Osteocyte (in vitro differentiated cells): ENCODE measurements at regions not wholly inside any gene's neighbourhood (a gene's known extent, or its start where the extent isn't known, plus 50 kb on each side); places are given as distances from the start of the nearest gene placed in this dataset.
"Not testable (repeated sequence)": the region's sequence is repeated elsewhere in the genome, so short reads cannot be mapped to it uniquely, and the experiment has no call there.

Source experiments
- DNase-seq: peaks from one replicate; pipeline ENCODE4 v3.0.0; 2021; ENCODE audit warnings: mixed read lengths; ENCODE audit not compliant: unreplicated experiment; ENCODE audit errors: extremely low spot score
- H3K27ac Mint-ChIP-seq: one replicate; pipeline ENCODE4 v1.8.0; 2021; ENCODE audit warnings: mild to moderate bottlenecking, mixed read lengths; ENCODE audit not compliant: unreplicated experiment
- H3K27me3 Mint-ChIP-seq: one replicate; pipeline ENCODE4 v1.8.0; 2021; ENCODE audit warnings: mixed read lengths; ENCODE audit not compliant: unreplicated experiment
- H3K36me3 Mint-ChIP-seq: one replicate; pipeline ENCODE4 v1.8.0; 2021; ENCODE audit warnings: mixed read lengths; ENCODE audit not compliant: unreplicated experiment
- H3K4me1 Mint-ChIP-seq: one replicate; pipeline ENCODE4 v1.8.0; 2021; ENCODE audit warnings: mixed read lengths; ENCODE audit not compliant: unreplicated experiment
- H3K4me3 Mint-ChIP-seq: one replicate; pipeline ENCODE4 v1.8.0; 2021; ENCODE audit warnings: mild to moderate bottlenecking, moderate library complexity, mixed read lengths; ENCODE audit not compliant: unreplicated experiment
- H3K9me3 Mint-ChIP-seq: one replicate; pipeline ENCODE4 v1.8.0; 2021; ENCODE audit warnings: mixed read lengths; ENCODE audit not compliant: unreplicated experiment
- TF ChIP-seq, protein P1 (sequence below): fragments of 200-600 bp; sonication (generic); IDR thresholded peaks from 2 replicates; pipeline ENCODE4 v1.5.0; 2021; ENCODE audit warnings: antibody characterized with exemption, mild to moderate bottlenecking, moderate library complexity

DNA sequence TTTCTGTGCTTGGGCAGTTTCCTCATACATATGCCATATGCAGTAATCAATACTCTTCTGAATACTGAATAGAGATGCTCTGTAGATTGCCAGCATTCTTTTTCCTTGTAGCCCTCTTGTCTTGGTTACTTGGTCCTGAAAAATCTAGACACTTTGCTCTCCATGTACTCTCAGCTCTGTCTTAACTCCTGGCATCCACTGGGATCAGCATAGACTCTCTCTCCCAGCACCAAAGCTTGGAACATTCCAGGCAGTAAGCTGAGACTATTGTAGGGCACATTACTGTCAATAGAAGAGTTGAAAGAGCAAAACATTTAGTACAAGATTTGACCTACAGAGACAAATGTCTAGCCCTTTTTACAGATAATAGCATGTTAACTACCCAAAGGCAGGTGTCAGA, 1100.3 kb downstream of the TBL1XR1 start:
- Mint-ChIP-seq H3K27me3 (no peaks in the 10 kb centered on the region), H3K27ac (no peak overlapping the region)

DNA sequence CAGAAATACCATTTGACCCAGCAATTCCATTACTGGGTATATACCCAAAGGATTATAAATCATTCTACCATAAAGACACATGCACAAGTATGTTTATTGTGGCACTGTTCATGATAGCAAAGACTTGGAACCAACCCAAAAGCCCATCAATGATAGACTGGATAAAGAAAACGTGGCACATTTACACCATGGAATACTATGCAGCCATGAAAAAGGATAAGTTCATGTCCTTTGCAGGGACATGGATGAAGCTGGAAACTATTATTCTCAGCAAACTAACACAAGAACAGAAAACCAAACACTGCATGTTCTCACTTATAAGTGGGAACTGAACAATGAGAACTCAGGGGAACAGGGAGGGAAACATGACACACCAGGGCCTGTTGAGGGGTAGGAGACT, 1103.4 kb downstream of the TBL1XR1 start:
- not testable (repeated sequence) for H3K4me3 Mint-ChIP-seq, H3K27ac Mint-ChIP-seq, DNase-seq, H3K9me3 Mint-ChIP-seq, H3K27me3 Mint-ChIP-seq, H3K4me1 Mint-ChIP-seq, H3K36me3 Mint-ChIP-seq

More for the DNA sequence above, 1100.3 kb downstream of the TBL1XR1 start:
- no peak overlapping the region for H3K4me3 Mint-ChIP-seq
- peaks cover 11% of the 10 kb centered on the region for H3K9me3 Mint-ChIP-seq
- no peaks in the 10 kb centered on the region for H3K4me1 Mint-ChIP-seq
- TF ChIP-seq, protein P1, sequence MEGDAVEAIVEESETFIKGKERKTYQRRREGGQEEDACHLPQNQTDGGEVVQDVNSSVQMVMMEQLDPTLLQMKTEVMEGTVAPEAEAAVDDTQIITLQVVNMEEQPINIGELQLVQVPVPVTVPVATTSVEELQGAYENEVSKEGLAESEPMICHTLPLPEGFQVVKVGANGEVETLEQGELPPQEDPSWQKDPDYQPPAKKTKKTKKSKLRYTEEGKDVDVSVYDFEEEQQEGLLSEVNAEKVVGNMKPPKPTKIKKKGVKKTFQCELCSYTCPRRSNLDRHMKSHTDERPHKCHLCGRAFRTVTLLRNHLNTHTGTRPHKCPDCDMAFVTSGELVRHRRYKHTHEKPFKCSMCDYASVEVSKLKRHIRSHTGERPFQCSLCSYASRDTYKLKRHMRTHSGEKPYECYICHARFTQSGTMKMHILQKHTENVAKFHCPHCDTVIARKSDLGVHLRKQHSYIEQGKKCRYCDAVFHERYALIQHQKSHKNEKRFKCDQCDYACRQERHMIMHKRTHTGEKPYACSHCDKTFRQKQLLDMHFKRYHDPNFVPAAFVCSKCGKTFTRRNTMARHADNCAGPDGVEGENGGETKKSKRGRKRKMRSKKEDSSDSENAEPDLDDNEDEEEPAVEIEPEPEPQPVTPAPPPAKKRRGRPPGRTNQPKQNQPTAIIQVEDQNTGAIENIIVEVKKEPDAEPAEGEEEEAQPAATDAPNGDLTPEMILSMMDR = no peak
- H3K36me3 Mint-ChIP-seq = peaks cover 3% of the 10 kb centered on the region
- no peak for DNase-seq

DNA sequence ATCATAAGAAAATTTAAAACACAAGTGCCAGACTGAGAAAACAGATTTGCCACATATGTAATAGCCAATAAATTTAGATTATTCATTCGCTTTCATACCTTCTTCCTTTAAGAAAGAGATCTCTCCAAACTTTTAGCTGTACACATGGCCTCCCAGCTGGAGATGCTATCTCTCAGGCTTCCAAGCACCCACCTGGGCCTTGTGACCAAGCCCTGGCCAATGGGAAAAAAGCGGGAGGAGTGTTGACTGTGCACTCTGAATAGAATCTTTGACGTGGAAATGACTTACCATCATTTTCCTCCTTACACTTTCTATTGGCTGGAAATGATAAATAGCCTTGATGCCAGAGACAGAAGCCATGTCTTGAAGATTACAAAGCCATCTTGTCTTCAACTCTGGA, 1106.6 kb downstream of the TBL1XR1 start:
- TF ChIP-seq, protein P1 = no peak
- Mint-ChIP-seq H3K36me3 (peaks cover 9% of the 10 kb centered on the region), H3K27ac (no peak overlapping the region), H3K27me3 (no peaks in the 10 kb centered on the region), H3K4me1 (peaks cover 2% of the 10 kb centered on the region), H3K9me3 (peaks cover 24% of the 10 kb centered on the region), H3K4me3 (no peak overlapping the region)
- DNase-seq = no peak

DNA sequence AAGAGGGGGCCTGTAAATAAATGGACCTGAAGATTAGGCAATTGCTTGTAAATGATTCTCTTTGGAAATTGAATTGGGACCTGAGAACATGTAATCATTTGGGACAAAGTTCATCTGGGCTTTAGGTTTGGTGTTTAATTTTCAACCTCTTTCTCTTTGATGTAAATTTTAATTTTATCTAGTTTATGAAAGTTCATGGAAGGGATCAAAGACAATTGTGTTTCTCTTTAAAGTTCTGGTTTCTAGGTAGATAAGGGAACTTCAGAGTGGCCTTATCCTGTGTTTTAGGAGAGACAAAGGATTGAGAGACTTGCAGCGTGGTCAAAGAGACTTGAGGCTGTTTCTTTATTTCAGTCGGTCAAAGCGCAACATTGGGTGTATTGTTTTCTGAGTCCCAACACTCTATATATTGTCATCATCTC, 1108.3 kb downstream of the TBL1XR1 start:
- TF ChIP-seq, protein P1 = no peak
- Mint-ChIP-seq H3K9me3 (peaks cover 23% of the 10 kb centered on the region), H3K27me3 (no peaks in the 10 kb centered on the region), H3K27ac (no peak overlapping the region), H3K4me1 (peaks cover 10% of the 10 kb centered on the region), H3K36me3 (peaks cover 9% of the 10 kb centered on the region), H3K4me3 (no peak overlapping the region)
- no peak for DNase-seq

DNA sequence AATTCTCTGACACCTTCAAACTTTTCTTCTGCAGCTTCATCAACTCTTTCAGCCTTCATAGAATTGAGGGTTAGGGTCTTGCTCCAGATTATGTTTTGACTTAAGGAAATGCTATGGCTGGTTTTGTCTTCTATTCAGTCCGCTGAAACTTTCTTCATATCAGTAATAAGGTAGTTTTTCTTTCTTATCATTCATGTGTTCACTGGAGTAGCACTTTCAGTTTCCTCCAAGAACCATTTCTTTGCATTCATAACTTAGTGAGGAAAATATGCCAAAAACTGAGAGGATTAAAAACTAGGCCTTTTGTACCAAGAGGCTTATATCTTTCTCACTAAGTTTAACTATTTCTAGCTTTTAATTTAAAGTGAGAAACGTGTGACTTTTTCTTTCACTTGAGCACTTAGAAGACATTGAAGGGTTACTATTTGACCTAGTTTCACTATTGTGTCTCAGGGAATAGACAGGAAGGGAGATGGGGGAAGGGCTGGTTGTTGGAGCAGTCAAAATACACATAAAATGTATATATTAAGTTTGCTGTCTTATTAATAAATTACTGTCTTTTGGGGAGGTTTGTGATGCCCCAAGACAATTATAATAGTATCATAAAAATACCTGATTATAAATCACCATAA, 1110.1 kb downstream of the TBL1XR1 start:
- Mint-ChIP-seq H3K27me3 (no peaks in the 10 kb centered on the region), H3K4me3 (no peak overlapping the region), H3K36me3 (peaks cover 6% of the 10 kb centered on the region), H3K4me1 (peaks cover 20% of the 10 kb centered on the region), H3K9me3 (peaks cover 15% of the 10 kb centered on the region), H3K27ac (no peak overlapping the region)
- no peak for DNase-seq
- TF ChIP-seq, protein P1 = no peak
